Thoracic aorta (tissue), 2 donors: ENCODE measurements at regions not wholly inside any gene's neighbourhood (a gene's known extent, or its start where the extent isn't known, plus 50 kb on each side); places are given as distances from the start of the nearest gene placed in this dataset.

Source experiments
- ATAC-seq: fragments of 150-250 bp; one replicate; pipeline ENCODE4 v1.8.0; 2017; ENCODE audit warnings: low read depth; ENCODE audit not compliant: insufficient number of reproducible peaks, low FRiP score
- DNase-seq: peaks from one replicate; pipeline ENCODE4 v3.0.0-alpha.2; 2020; ENCODE audit warnings: low spot score
- H3K27ac ChIP-seq, 2 donors: fragments of 200-600 bp; sonication (generic); 1 replicate in 1 of 2; 2 replicates in 1 of 2; pipeline ENCODE4 v1.5.1; 2016; ENCODE audit warnings: mild to moderate bottlenecking in 2 of 2, moderate library complexity in 2 of 2
- H3K27me3 ChIP-seq: fragments of 200-600 bp; sonication (generic); replicated peaks from 2 replicates; pipeline ENCODE4 v1.6.0; 2016; ENCODE audit warnings: mild to moderate bottlenecking; ENCODE audit not compliant: insufficient read depth
- H3K36me3 ChIP-seq: fragments of 200-600 bp; sonication (generic); one replicate; pipeline ENCODE4 v1.5.1; 2016
- H3K4me1 ChIP-seq, 2 donors: fragments of 200-600 bp; sonication (generic); 1 replicate in 1 of 2; 2 replicates in 1 of 2; pipeline versions ENCODE4 v1.5.1 to v1.6.0; 2016; ENCODE audit warnings: low read depth in 2 of 2, mild to moderate bottlenecking in 1 of 2; ENCODE audit not compliant: control insufficient read depth in 1 of 2
- H3K4me3 ChIP-seq: fragments of 200-600 bp; sonication (generic); 2 replicates; pipeline ENCODE4 v1.5.1; 2016; ENCODE audit warnings: mild to moderate bottlenecking
- H3K9me3 ChIP-seq: fragments of 200-600 bp; sonication (generic); 2 replicates; pipeline ENCODE4 v1.5.1; 2016
- TF ChIP-seq, protein P1 (sequence below): fragments of 200-600 bp; sonication (generic); IDR thresholded peaks from one replicate; pipeline ENCODE4 v1.5.1; 2019; ENCODE audit warnings: antibody characterized with exemption

DNA sequence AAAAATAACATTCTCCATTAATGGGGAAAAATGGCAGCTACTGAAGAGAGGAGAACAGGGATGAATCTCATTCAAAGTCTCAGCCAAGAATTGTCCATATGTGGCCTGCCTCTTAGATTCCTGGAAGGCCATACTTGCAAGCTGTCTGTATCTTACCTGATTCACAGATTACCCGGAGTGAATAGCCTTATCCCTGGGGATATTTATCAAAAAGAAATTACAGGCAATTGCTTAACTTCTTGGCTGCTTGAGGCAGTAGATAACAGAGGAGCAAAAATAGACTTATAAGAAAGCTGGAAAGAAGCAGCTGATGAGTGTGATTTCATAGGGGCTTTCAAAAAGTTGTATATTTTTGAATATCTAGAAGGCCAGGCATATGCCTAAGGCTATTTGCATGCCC lies 68.8 kb upstream of the PPP1R2C start:
- H3K36me3 ChIP-seq = no peaks in the 10 kb centered on the region
- no peak for ATAC-seq
- no peaks in the 10 kb centered on the region for H3K4me1 ChIP-seq
- no peak overlapping the region for H3K27ac ChIP-seq
- no peak for DNase-seq
- TF ChIP-seq, protein P1, sequence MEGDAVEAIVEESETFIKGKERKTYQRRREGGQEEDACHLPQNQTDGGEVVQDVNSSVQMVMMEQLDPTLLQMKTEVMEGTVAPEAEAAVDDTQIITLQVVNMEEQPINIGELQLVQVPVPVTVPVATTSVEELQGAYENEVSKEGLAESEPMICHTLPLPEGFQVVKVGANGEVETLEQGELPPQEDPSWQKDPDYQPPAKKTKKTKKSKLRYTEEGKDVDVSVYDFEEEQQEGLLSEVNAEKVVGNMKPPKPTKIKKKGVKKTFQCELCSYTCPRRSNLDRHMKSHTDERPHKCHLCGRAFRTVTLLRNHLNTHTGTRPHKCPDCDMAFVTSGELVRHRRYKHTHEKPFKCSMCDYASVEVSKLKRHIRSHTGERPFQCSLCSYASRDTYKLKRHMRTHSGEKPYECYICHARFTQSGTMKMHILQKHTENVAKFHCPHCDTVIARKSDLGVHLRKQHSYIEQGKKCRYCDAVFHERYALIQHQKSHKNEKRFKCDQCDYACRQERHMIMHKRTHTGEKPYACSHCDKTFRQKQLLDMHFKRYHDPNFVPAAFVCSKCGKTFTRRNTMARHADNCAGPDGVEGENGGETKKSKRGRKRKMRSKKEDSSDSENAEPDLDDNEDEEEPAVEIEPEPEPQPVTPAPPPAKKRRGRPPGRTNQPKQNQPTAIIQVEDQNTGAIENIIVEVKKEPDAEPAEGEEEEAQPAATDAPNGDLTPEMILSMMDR = no peak
- H3K4me3 ChIP-seq = no peak overlapping the region
- H3K9me3 ChIP-seq = no peaks in the 10 kb centered on the region
- H3K27me3 ChIP-seq = no peaks in the 10 kb centered on the region

DNA sequence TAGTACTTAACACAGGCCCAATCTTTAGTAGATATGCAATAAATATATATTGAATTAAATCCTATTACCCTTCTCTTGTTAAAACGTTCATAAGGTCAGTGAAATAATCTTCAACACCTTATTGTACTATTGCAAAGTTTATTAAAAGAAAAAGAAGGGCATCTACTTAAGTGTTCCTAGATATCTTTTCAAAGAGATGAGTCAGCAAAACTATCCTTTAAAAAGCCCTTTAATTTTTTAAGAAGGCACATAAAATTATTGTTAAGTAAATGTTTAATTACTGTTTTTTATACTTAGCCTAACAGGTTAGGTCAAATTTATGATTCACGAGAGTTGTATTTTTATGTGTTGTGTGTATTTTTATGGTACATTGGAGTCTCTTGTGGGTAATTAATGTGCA lies 77.3 kb upstream of the PPP1R2C start:
- H3K27ac ChIP-seq = no peak overlapping the region
- no peak overlapping the region for H3K4me3 ChIP-seq
- H3K36me3 ChIP-seq = no peaks in the 10 kb centered on the region
- TF ChIP-seq, protein P1 = no peak
- H3K9me3 ChIP-seq = no peaks in the 10 kb centered on the region
- no peak for DNase-seq
- no peak for ATAC-seq
- no peaks in the 10 kb centered on the region for H3K4me1 ChIP-seq
- no peaks in the 10 kb centered on the region for H3K27me3 ChIP-seq

DNA sequence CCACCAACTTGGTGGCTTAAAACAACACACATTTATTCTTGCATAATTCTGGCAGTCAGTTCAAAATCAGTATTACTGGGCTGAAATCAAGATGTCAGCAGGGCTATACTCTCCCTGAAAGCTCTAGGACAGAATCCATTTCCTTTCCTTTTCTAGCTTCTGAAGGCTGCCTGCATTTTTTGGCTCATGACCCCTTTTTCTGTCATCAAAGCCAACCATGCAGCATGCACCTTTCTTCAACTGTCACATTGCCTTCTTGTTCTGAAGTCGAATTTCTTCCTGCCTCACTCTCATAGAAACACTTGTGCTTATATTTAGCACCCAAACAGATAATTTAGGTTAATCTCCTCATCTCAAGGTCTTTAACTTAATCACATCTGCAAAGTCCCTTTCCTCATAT lies 79.8 kb upstream of the PPP1R2C start:
- DNase-seq (no peak), ATAC-seq (no peak)
- Histone ChIP-seq H3K4me3 (no peak overlapping the region), H3K9me3 (no peaks in the 10 kb centered on the region), H3K36me3 (no peaks in the 10 kb centered on the region), H3K27me3 (no peaks in the 10 kb centered on the region), H3K4me1 (no peaks in the 10 kb centered on the region), H3K27ac (no peak overlapping the region)
- TF ChIP-seq, protein P1 = no peak

DNA sequence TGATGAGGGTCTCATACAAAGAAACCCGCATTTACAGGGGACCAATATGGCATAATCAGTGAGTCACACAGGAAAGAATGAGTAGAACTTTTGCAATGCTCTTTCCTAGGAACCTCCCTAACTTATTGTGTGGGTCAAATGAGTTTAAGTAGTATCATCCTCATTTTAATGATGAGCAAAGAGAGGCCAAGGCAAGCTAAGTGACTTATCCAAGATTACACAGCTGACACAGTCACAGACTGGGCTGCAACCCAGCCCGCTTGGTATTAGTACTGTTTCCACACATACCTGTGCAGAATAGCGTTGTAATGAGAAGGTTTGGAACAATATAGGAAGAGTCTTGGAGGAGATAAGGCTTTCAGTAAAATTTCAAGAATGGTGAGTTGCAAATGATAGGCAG lies 91.0 kb upstream of the PPP1R2C start:
- TF ChIP-seq, protein P1 = no peak
- no peaks in the 10 kb centered on the region for H3K27me3 ChIP-seq
- no peaks in the 10 kb centered on the region for H3K36me3 ChIP-seq
- no peak overlapping the region for H3K4me3 ChIP-seq
- DNase-seq = no peak
- H3K27ac ChIP-seq = no peak overlapping the region
- ATAC-seq = no peak
- no peaks in the 10 kb centered on the region for H3K9me3 ChIP-seq
- no peaks in the 10 kb centered on the region for H3K4me1 ChIP-seq

DNA sequence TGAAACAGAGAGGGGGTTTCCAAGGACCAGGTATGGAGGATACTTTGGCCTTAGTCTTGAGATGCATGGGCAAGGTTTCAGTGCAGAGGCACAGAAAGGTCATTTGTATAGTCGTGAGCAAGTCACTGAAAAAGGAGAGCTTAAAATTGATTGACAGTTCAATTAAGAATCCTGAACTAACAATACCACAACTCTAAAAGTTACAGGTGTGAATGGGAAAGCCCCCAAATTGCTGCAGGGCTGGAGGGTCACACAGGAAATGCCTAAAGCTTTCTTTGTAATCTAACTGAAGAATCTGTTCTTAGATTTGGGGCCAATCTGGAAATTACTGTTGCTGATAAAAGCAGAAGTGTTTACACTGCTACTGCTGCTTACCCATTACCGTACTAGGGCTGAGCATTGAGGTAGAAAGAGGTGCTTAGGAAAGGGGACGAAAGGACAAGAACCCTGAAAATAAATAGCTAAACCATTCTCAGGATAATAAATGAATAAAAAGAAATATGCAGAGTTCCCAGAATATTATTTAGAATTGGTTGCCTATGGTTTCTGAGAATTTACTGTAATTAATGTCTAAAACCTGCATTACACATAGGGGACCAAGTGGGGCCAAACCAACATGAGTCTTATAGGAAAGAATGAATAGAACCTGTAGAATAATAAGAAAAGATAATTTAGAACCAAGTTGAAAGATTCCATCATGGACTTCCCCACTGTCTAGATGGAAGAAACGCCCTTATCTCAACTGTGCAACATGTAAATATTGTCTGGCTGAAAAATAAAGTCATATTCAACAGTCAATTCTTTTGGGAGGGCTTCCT lies 91.9 kb upstream of the PPP1R2C start:
- TF ChIP-seq, protein P1 = no peak
- Histone ChIP-seq H3K9me3 (no peaks in the 10 kb centered on the region), H3K36me3 (no peaks in the 10 kb centered on the region), H3K27me3 (no peaks in the 10 kb centered on the region), H3K4me1 (no peaks in the 10 kb centered on the region), H3K4me3 (no peak overlapping the region), H3K27ac (no peak overlapping the region)
- no peak for DNase-seq
- no peak for ATAC-seq
